ENCODE measurements at regions not wholly inside any gene's neighbourhood (a gene's known extent, or its start where the extent isn't known, plus 50 kb on each side); places are given as distances from the start of the nearest gene placed in this dataset.

DNA sequence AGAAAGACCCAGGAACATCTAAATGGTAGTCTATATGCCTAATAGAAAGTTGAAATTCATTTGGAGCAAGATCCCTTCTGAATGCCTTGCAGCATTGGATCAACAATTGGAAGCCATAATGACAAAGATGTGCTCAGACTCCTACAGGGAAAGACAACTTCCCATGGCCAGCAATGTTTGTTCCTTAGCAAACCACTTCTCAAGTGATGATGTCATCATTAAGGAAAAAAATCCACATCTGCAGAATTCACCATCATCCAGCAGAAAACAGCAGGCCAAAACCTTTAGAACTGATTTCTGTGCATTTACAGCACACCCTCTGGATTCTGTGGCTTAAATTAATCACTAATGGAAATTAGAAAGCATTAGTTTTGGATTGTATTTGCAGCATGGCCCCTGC lies 82.4 kb upstream of the ZIC3 start:
- Histone ChIP-seq H3K27ac (ENCODE audit: low read length) (no peak overlapping the region), H3K9me3 (ENCODE audit: control insufficient read depth in 1 of 2, low read length in 2 of 2) (no peaks in the 10 kb centered on the region), H3K4me3 (ENCODE audit: low read depth in 1 of 2, low read length in 2 of 2) (no peak overlapping the region), H3K4me1 (ENCODE audit: control insufficient read depth in 1 of 2, insufficient read depth in 2 of 2, low read length in 2 of 2) (no peaks in the 10 kb centered on the region), H3K27me3 (ENCODE audit: low read depth, low read length) (no peaks in the 10 kb centered on the region), H3K36me3 (ENCODE audit: control insufficient read depth in 1 of 2, insufficient read depth in 2 of 2, low read length in 2 of 2) (no peaks in the 10 kb centered on the region)

- no peaks in the 10 kb centered on the region for H3K4me1 ChIP-seq (ENCODE audit: control insufficient read depth in 1 of 2, insufficient read depth in 2 of 2, low read length in 2 of 2)
- H3K36me3 ChIP-seq (ENCODE audit: control insufficient read depth in 1 of 2, insufficient read depth in 2 of 2, low read length in 2 of 2), result no peaks in the 10 kb centered on the region
- no peak overlapping the region for H3K27ac ChIP-seq (ENCODE audit: low read length)
- H3K27me3 ChIP-seq (ENCODE audit: low read depth, low read length), result no peaks in the 10 kb centered on the region
- no peak overlapping the region for H3K4me3 ChIP-seq (ENCODE audit: low read depth in 1 of 2, low read length in 2 of 2)
- no peaks in the 10 kb centered on the region for H3K9me3 ChIP-seq (ENCODE audit: control insufficient read depth in 1 of 2, low read length in 2 of 2)
Observed at GRCh38 chrX:137482136-137482535, 83.8 kb upstream of the ZIC3 start.

DNA sequence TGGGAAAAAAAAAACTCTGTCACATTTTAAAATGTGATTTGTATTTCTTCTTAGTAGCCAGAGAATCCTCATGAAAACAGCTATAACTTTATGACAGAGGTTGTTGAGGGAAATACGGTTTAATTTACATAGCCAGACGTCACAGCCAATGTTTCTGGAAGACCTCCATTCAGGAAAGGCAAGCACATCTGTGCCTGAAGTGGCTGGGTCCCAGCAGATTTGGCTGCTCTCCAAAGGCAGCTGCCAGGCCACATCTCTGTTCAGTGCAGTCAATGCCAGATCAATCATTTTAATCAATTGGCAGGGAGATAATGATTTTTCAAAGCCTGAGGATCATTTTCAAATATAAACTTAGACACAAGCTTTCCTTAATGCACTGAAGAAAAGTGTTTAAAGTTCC lies 86.5 kb upstream of the ZIC3 start:
- H3K4me1 ChIP-seq (ENCODE audit: control insufficient read depth in 1 of 2, insufficient read depth in 2 of 2, low read length in 2 of 2), result no peaks in the 10 kb centered on the region
- H3K27ac ChIP-seq (ENCODE audit: low read length), result no peak overlapping the region
- no peaks in the 10 kb centered on the region for H3K27me3 ChIP-seq (ENCODE audit: low read depth, low read length)
- no peak overlapping the region for H3K4me3 ChIP-seq (ENCODE audit: low read depth in 1 of 2, low read length in 2 of 2)
- H3K9me3 ChIP-seq (ENCODE audit: control insufficient read depth in 1 of 2, low read length in 2 of 2), result no peaks in the 10 kb centered on the region
- H3K36me3 ChIP-seq (ENCODE audit: control insufficient read depth in 1 of 2, insufficient read depth in 2 of 2, low read length in 2 of 2), result no peaks in the 10 kb centered on the region

GRCh38 chrX:137441711-137442110 lies 124.2 kb upstream of the ZIC3 start:
- Histone ChIP-seq H3K9me3 (ENCODE audit: control insufficient read depth in 1 of 2, low read length in 2 of 2) (no peaks in the 10 kb centered on the region), H3K4me3 (ENCODE audit: low read depth in 1 of 2, low read length in 2 of 2) (no peak overlapping the region), H3K36me3 (ENCODE audit: control insufficient read depth in 1 of 2, insufficient read depth in 2 of 2, low read length in 2 of 2) (no peaks in the 10 kb centered on the region), H3K27ac (ENCODE audit: low read length) (no peak overlapping the region), H3K27me3 (ENCODE audit: low read depth, low read length) (no peaks in the 10 kb centered on the region), H3K4me1 (ENCODE audit: control insufficient read depth in 1 of 2, insufficient read depth in 2 of 2, low read length in 2 of 2) (no peaks in the 10 kb centered on the region)

DNA sequence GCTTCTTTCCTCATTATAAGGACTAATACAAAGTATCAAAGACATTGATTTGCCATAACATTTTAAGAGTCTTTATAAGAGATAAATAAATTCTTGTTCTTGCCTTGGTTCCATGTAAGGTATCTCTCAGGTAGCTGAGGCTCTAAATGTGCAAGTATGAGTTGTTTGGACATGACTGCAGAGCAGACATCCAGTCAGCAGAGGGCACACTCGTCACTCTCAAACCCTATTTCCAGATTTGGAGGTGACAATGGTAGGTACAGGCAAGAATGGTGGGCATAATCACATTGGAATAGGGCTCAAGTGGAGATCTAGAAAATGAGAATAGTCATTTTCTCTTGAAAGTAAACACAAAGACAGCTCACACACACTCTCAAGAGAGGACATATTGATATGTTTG lies 133.3 kb upstream of the ZIC3 start:
- H3K27ac ChIP-seq (ENCODE audit: low read length), result no peak overlapping the region
- H3K27me3 ChIP-seq (ENCODE audit: low read depth, low read length), result peaks cover 11% of the 10 kb centered on the region
- H3K4me3 ChIP-seq (ENCODE audit: low read depth in 1 of 2, low read length in 2 of 2), result no peak overlapping the region
- no peaks in the 10 kb centered on the region for H3K9me3 ChIP-seq (ENCODE audit: control insufficient read depth in 1 of 2, low read length in 2 of 2)
- peaks cover 0 to 1% of the 10 kb centered on the region in 2 donors for H3K4me1 ChIP-seq (ENCODE audit: control insufficient read depth in 1 of 2, insufficient read depth in 2 of 2, low read length in 2 of 2)
- no peaks in the 10 kb centered on the region for H3K36me3 ChIP-seq (ENCODE audit: control insufficient read depth in 1 of 2, insufficient read depth in 2 of 2, low read length in 2 of 2)

GRCh38 chrX:137431693-137432488 lies 134.0 kb upstream of the ZIC3 start:
- H3K27ac ChIP-seq (ENCODE audit: low read length), result no peak overlapping the region
- no peaks in the 10 kb centered on the region for H3K36me3 ChIP-seq (ENCODE audit: control insufficient read depth in 1 of 2, insufficient read depth in 2 of 2, low read length in 2 of 2)
- no peaks in the 10 kb centered on the region for H3K9me3 ChIP-seq (ENCODE audit: control insufficient read depth in 1 of 2, low read length in 2 of 2)
- peaks cover 16% of the 10 kb centered on the region for H3K27me3 ChIP-seq (ENCODE audit: low read depth, low read length)
- peaks cover 0 to 8% of the 10 kb centered on the region in 2 donors for H3K4me1 ChIP-seq (ENCODE audit: control insufficient read depth in 1 of 2, insufficient read depth in 2 of 2, low read length in 2 of 2)
- no peak overlapping the region for H3K4me3 ChIP-seq (ENCODE audit: low read depth in 1 of 2, low read length in 2 of 2)

- H3K4me1 ChIP-seq (ENCODE audit: control insufficient read depth in 1 of 2, insufficient read depth in 2 of 2, low read length in 2 of 2), result peaks cover 0 to 10% of the 10 kb centered on the region in 2 donors
- H3K4me3 ChIP-seq (ENCODE audit: low read depth in 1 of 2, low read length in 2 of 2), result no peak overlapping the region
- H3K9me3 ChIP-seq (ENCODE audit: control insufficient read depth in 1 of 2, low read length in 2 of 2), result peaks cover 0 to under 1% of the 10 kb centered on the region in 2 donors
- peaks cover 16% of the 10 kb centered on the region for H3K27me3 ChIP-seq (ENCODE audit: low read depth, low read length)
- H3K27ac ChIP-seq (ENCODE audit: low read length), result no peak overlapping the region
- H3K36me3 ChIP-seq (ENCODE audit: control insufficient read depth in 1 of 2, insufficient read depth in 2 of 2, low read length in 2 of 2), result no peaks in the 10 kb centered on the region
Observed at GRCh38 chrX:137430984-137431475, 134.9 kb upstream of the ZIC3 start.

DNA sequence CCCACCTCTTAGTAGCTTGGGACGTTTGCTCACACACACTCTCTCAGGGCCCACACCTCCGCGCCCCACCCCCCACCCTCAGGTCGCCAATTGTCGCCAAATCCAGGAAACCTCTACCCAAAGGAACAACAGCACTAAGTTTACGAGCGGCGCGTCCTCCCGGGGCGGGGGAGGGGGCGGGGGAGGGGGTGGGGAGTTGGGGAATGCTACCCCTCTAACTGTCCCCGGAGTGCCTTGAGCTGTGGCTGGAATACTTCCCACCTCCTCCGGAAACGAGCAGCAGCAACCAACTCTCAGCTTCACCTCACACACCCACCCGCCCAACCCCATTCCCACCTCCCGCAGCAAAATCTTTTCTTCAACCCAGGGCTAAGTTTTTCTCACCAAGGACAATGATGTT lies 135.6 kb upstream of the ZIC3 start:
- H3K36me3 ChIP-seq (ENCODE audit: control insufficient read depth in 1 of 2, insufficient read depth in 2 of 2, low read length in 2 of 2), result no peaks in the 10 kb centered on the region
- H3K4me3 ChIP-seq (ENCODE audit: low read depth in 1 of 2, low read length in 2 of 2), result no peak overlapping the region
- peaks cover 0 to 10% of the 10 kb centered on the region in 2 donors for H3K4me1 ChIP-seq (ENCODE audit: control insufficient read depth in 1 of 2, insufficient read depth in 2 of 2, low read length in 2 of 2)
- H3K27me3 ChIP-seq (ENCODE audit: low read depth, low read length), result peaks cover 20% of the 10 kb centered on the region
- H3K27ac ChIP-seq (ENCODE audit: low read length), result no peak overlapping the region
- peaks cover 0 to 3% of the 10 kb centered on the region in 2 donors for H3K9me3 ChIP-seq (ENCODE audit: control insufficient read depth in 1 of 2, low read length in 2 of 2)

DNA sequence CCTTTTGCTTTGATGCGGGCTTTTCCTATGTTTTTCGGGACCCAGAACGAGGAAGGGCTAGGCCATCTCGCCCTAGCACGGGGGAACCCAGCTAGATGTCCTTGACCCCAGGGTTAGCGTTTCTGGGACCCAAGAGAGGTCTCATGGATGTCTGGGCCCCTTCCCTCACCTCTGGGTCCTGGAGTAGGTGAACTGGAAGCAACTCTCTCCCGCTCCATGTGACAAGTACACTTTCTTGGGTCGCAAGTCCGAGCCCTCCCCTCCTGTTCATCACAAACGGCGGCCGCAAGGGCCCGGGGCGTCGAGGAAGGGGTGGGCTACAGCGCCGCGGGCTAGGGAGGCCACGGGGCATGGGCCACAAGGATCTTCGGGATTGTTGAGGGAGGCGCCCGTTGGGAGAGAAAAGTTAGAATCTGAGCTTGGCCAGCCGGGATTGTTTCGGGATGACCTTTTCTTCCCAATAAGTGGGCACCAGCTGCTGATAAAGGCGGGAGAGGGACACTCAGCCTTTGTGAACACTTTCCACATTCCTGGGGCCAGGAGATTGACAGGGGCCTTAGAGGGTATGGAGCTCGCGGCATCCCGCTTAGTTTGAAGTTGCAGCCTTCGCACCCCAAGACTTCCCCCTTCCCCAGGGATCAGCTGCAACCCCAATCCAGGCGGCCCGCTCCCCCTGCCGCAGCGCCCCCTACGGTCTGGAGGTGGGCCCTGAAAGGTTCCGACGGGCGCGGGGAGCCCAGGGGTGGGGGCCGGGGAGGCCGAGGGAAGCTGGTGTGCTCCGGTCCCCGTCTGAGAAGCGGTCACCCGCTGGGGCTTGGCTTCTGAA lies 136.9 kb upstream of the ZIC3 start:
- no peak overlapping the region for H3K27ac ChIP-seq (ENCODE audit: low read length)
- peak overlapping the region; percentile 50 to 84 for H3K4me3 ChIP-seq (ENCODE audit: low read depth in 1 of 2, low read length in 2 of 2)
- no peaks in the 10 kb centered on the region for H3K36me3 ChIP-seq (ENCODE audit: control insufficient read depth in 1 of 2, insufficient read depth in 2 of 2, low read length in 2 of 2)
- H3K27me3 ChIP-seq (ENCODE audit: low read depth, low read length), result peaks cover 22% of the 10 kb centered on the region
- peaks cover 0 to 10% of the 10 kb centered on the region in 2 donors for H3K4me1 ChIP-seq (ENCODE audit: control insufficient read depth in 1 of 2, insufficient read depth in 2 of 2, low read length in 2 of 2)
- peaks cover 0 to 3% of the 10 kb centered on the region in 2 donors for H3K9me3 ChIP-seq (ENCODE audit: control insufficient read depth in 1 of 2, low read length in 2 of 2)

- Histone ChIP-seq H3K27ac (ENCODE audit: low read length) (no peak overlapping the region), H3K9me3 (ENCODE audit: control insufficient read depth in 1 of 2, low read length in 2 of 2) (peaks cover 0 to 3% of the 10 kb centered on the region in 2 donors), H3K4me3 (ENCODE audit: low read depth in 1 of 2, low read length in 2 of 2) (peak overlapping the region; percentile 50 to 84), H3K4me1 (ENCODE audit: control insufficient read depth in 1 of 2, insufficient read depth in 2 of 2, low read length in 2 of 2) (peaks cover 0 to 10% of the 10 kb centered on the region in 2 donors), H3K27me3 (ENCODE audit: low read depth, low read length) (peaks cover 22% of the 10 kb centered on the region), H3K36me3 (ENCODE audit: control insufficient read depth in 1 of 2, insufficient read depth in 2 of 2, low read length in 2 of 2) (no peaks in the 10 kb centered on the region)
Observed at GRCh38 chrX:137428221-137428661, 137.7 kb upstream of the ZIC3 start.

DNA sequence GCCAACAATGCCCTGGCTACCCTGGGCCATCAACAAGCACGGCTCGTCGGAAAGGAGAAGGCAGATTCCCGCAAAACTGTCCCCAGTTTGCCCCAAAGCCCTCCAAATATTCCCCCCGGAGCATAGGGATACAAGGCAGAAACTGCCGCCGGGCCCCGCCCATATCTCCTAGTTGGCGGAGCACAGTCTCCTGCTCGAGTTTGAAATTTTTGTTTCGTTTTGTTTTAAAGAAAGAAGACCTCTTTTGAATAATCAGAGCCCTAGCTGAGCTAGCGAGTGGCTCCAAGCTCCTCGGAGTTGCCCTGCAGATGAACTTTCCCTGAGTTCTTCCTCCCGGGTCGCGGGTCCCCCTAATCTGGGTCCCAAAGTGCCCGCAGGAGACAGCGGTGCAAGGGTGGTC lies 138.1 kb upstream of the ZIC3 start:
- no peaks in the 10 kb centered on the region for H3K36me3 ChIP-seq (ENCODE audit: control insufficient read depth in 1 of 2, insufficient read depth in 2 of 2, low read length in 2 of 2)
- no peak overlapping the region for H3K27ac ChIP-seq (ENCODE audit: low read length)
- peaks cover 0 to 10% of the 10 kb centered on the region in 2 donors for H3K4me1 ChIP-seq (ENCODE audit: control insufficient read depth in 1 of 2, insufficient read depth in 2 of 2, low read length in 2 of 2)
- H3K9me3 ChIP-seq (ENCODE audit: control insufficient read depth in 1 of 2, low read length in 2 of 2), result peaks cover 0 to 3% of the 10 kb centered on the region in 2 donors
- peak overlapping the region; percentile 50 to 84 for H3K4me3 ChIP-seq (ENCODE audit: low read depth in 1 of 2, low read length in 2 of 2)
- H3K27me3 ChIP-seq (ENCODE audit: low read depth, low read length), result peaks cover 22% of the 10 kb centered on the region
